GM06990 (cell line): ENCODE measurements at regions not wholly inside any gene's neighbourhood (a gene's known extent, or its start where the extent isn't known, plus 50 kb on each side); places are given as distances from the start of the nearest gene placed in this dataset.

ENCODE experiments used
- DNase-seq: peaks from one replicate; pipeline ENCODE4 v3.0.0-alpha.2; 2011; ENCODE audit not compliant: insufficient read length; ENCODE audit errors: extremely low read depth
- H3K27me3 ChIP-seq: replicated peaks from 2 replicates; pipeline ENCODE4 v1.6.0; 2011; ENCODE audit warnings: low read length; ENCODE audit not compliant: control insufficient read depth, insufficient read depth
- H3K36me3 ChIP-seq: 2 replicates; pipeline ENCODE4 v1.5.1; 2011; ENCODE audit warnings: low read length; ENCODE audit not compliant: control insufficient read depth, insufficient read depth
- H3K4me3 ChIP-seq: replicated peaks from 2 replicates; pipeline ENCODE4 v1.5.1; 2011; ENCODE audit warnings: low read depth, mild to moderate bottlenecking, control low read depth, low read length
- CTCF ChIP-seq: IDR thresholded peaks from 2 replicates; pipeline ENCODE4 v1.5.1; 2011; ENCODE audit warnings: low read length, control low read depth, mild to moderate bottlenecking, inconsistent platforms; ENCODE audit not compliant: insufficient read depth, poor library complexity, severe bottlenecking

GRCh38 chr1:239164451-239165180, 221.8 kb upstream of the CHRM3 start:
- Histone ChIP-seq H3K27me3 (no peaks in the 10 kb centered on the region), H3K36me3 (no peaks in the 10 kb centered on the region), H3K4me3 (no peak overlapping the region)
- no peak for TF ChIP-seq CTCF
- DNase-seq: no peak

DNA sequence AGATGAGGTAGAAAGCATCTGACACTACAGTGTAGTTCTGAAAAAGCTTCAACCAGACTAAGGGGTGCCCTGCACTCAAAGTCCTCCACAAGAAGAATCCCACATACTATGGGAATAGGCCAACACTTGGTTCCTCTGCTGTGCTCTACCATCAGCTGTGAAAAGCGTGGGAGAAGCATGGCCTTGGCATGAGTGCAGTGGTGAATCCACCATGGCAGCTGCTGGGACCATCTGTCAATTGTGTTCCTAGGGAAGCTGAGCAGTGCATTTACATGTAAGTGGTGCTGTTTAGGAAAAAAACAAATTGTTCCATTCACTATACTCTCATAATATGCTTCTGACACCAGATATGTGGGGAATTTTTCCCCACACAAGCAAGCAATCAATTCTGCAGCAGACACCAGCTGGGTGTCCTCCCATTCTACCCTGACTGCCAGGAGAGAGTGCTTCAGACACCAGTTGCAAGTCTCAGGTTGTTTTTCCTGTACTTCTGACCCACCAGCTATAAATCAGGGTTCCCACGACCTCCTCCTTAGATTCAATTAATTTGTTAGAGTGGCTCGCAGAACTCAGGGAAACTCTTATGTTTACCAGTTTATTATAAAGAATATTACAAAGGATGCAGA, 230.8 kb upstream of the CHRM3 start:
- TF ChIP-seq CTCF: no peak
- Histone ChIP-seq H3K4me3 (no peak overlapping the region), H3K27me3 (no peaks in the 10 kb centered on the region), H3K36me3 (no peaks in the 10 kb centered on the region)
- DNase-seq: no peak

GRCh38 chr1:239151937-239152336, 234.4 kb upstream of the CHRM3 start:
- H3K36me3 ChIP-seq: no peaks in the 10 kb centered on the region
- H3K4me3 ChIP-seq: no peak overlapping the region
- H3K27me3 ChIP-seq: no peaks in the 10 kb centered on the region
- no peak for TF ChIP-seq CTCF
- no peak for DNase-seq

- H3K4me3 ChIP-seq: no peak overlapping the region
- no peaks in the 10 kb centered on the region for H3K27me3 ChIP-seq
- no peak for DNase-seq
- TF ChIP-seq CTCF: no peak
- no peaks in the 10 kb centered on the region for H3K36me3 ChIP-seq
These were observed 245.4 kb upstream of the CHRM3 start for GRCh38 chr1:239140968-239141367.

DNA sequence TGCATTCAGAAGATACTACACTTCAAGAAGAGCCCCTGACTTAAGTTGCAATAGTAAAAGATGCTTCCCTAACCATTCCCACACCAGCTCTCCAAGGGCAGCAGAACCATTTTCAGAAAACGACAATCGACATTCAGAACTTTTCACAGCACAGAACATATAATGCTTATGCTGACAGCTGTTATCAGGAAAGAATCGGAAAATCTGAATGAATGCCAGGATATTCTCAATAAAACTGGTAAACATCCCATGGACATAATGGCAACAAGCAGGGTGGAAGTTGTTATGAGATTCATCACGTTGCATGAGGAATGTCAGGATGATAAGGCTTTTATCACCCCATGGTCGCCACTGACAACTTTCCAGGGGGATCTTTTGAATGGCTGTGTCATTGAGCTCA, 246.6 kb upstream of the CHRM3 start:
- no peak for DNase-seq
- Histone ChIP-seq H3K4me3 (no peak overlapping the region), H3K36me3 (no peaks in the 10 kb centered on the region), H3K27me3 (no peaks in the 10 kb centered on the region)
- no peak for TF ChIP-seq CTCF

GRCh38 chr1:239128541-239128940, 257.8 kb upstream of the CHRM3 start:
- Histone ChIP-seq H3K4me3 (no peak overlapping the region), H3K27me3 (no peaks in the 10 kb centered on the region), H3K36me3 (no peaks in the 10 kb centered on the region)
- no peak for DNase-seq
- no peak for TF ChIP-seq CTCF
